ENCODE measurements at regions not wholly inside any gene's neighbourhood (a gene's known extent, or its start where the extent isn't known, plus 50 kb on each side); places are given as distances from the start of the nearest gene placed in this dataset.

GRCh38 chr3:177475356-177475665, 278.0 kb upstream of the TBL1XR1 start:
- DNase-seq (ENCODE audit: low spot score) (no peak), ATAC-seq (ENCODE audit: low FRiP score) (no peak)
- TF ChIP-seq, protein P1, sequence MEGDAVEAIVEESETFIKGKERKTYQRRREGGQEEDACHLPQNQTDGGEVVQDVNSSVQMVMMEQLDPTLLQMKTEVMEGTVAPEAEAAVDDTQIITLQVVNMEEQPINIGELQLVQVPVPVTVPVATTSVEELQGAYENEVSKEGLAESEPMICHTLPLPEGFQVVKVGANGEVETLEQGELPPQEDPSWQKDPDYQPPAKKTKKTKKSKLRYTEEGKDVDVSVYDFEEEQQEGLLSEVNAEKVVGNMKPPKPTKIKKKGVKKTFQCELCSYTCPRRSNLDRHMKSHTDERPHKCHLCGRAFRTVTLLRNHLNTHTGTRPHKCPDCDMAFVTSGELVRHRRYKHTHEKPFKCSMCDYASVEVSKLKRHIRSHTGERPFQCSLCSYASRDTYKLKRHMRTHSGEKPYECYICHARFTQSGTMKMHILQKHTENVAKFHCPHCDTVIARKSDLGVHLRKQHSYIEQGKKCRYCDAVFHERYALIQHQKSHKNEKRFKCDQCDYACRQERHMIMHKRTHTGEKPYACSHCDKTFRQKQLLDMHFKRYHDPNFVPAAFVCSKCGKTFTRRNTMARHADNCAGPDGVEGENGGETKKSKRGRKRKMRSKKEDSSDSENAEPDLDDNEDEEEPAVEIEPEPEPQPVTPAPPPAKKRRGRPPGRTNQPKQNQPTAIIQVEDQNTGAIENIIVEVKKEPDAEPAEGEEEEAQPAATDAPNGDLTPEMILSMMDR (IDR thresholded peaks at IDR 0.05): no peak

GRCh38 chr3:177476495-177476894, 279.2 kb upstream of the TBL1XR1 start:
- ATAC-seq (ENCODE audit: low FRiP score) (no peak), DNase-seq (ENCODE audit: low spot score) (no peak)
- TF ChIP-seq, protein P1 (IDR thresholded peaks at IDR 0.05): no peak

DNA sequence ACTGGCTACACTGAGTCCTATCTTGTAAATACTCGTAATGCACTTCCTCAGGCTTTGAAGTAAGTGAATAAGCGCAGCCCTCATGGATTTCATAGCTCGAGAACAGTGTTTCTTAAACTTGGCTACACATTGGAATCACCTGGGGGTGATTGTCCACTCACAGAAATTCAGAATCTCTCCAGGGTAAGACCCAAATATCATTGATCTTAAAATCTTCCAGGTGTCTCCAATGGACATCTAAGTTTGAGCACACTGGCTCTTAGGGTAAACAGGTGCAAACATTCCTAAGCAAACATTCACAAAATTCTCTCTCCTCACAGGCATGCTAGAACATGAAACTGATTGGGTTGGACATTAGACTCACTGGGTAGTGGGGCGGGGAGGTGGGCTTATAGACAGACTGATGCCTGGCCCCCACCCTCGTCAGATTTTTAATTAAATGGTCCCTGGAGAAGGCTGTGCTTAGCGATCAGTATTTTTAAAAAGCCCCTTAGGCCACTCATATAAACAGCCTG, 279.7 kb upstream of the TBL1XR1 start:
- ATAC-seq (ENCODE audit: low FRiP score) (no peak), DNase-seq (ENCODE audit: low spot score) (no peak)
- TF ChIP-seq, protein P1 (IDR thresholded peaks at IDR 0.05): no peak

DNA sequence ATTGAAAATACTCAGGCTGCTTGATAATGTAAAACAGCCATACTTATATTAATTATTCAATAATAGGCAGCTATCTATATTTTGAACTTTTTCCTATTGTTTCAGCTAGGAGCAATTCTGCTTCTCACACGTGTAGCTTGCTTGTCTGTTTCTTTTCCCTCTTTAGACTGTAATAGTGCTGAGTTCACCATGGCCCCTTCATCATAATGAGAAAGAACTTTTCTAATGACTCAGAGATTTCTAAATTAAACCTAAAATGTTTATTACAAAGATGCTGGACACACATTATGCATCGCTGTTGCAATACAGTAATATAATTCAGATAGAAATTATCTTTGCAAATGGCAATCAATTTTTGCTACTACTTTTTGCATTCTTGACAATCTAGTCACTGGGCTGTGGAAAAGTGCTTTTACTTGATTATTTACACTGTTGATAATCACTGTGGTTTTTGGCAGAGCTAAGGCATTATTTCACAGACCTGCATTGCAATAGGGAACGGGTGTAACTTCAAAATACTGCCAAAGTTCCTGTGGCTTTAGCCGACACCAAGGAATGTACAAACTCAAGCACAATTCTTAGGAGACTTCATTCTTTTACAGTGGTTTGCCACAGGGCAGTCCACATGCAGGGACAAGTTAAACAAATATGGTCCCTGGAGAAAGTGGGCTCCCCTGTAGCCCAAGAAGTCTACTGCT, 281.0 kb upstream of the TBL1XR1 start:
- TF ChIP-seq, protein P1 (IDR thresholded peaks at IDR 0.05): no peak
- ATAC-seq (ENCODE audit: low FRiP score): peak; percentile 96
- DNase-seq (ENCODE audit: low spot score): no peak

- TF ChIP-seq, protein P1 (IDR thresholded peaks at IDR 0.05): no peak
- no peak for DNase-seq (ENCODE audit: low spot score)
- ATAC-seq (ENCODE audit: low FRiP score): no peak
Observed at GRCh38 chr3:177479630-177480029, 282.3 kb upstream of the TBL1XR1 start.

- ATAC-seq (ENCODE audit: low FRiP score) (no peak), DNase-seq (ENCODE audit: low spot score) (no peak)
- TF ChIP-seq, protein P1 (IDR thresholded peaks at IDR 0.05): no peak
Observed at GRCh38 chr3:177481329-177481728, 284.0 kb upstream of the TBL1XR1 start.

DNA sequence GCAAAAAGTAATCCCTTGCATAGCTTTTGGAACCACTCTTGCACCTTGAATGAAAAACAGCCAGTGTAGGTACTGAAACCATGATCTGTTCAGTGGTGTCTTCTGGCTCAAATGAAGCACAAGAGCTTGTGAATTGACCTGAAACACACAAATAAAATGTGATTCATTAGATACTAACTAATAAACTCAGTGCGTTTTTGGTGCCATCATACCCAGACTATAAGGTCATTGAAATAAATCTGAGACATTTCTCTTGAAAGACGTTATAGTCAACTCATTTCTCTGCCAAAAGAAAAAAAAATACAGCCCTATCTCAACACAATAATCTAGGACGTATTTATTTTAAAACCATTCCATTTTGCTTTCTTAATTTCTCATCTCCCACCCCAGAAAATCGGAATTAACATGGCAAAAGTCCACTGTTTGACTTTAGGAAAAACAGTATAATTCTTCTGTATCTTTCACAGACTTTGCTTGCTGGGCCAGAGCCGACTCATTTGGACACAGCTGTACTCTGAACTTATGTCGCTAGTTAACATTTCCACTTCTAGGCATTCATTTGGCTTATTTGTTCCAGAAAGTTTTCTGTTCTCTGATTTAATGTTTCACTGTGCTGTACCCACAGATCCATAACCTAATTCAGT, 284.9 kb upstream of the TBL1XR1 start:
- ATAC-seq (ENCODE audit: low FRiP score) (no peak), DNase-seq (ENCODE audit: low spot score) (no peak)
- TF ChIP-seq, protein P1 (IDR thresholded peaks at IDR 0.05): no peak

All from omental fat pad (tissue), 3 donors.